ENCODE measurements at regions not wholly inside any gene's neighbourhood (a gene's known extent, or its start where the extent isn't known, plus 50 kb on each side); places are given as distances from the start of the nearest gene placed in this dataset.

DNA sequence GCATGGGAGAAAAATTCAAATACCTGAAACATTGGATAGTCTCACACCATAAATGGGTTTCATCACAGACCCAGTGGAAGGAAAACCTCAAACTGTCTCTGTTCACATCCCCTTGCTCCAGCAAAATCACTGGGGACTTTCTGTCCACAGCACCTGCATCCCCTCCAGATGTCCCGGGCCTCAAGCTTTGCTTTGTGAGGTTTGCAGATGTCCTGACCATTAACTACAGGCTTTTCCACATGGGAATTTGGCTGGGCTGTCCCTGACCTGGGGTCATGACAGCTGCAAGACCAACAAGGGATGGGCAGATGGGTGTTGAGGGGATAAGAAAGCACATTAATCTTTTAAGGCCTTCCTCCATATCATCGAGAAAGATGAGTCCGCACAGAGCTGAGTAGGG, 427.9 kb downstream of the TXNL1 start:
- no peak for ATAC-seq (ENCODE audit: insufficient read depth, low read depth)
- Histone ChIP-seq H3K9me3 (ENCODE audit: insufficient read depth, low read length, severe bottlenecking) (no peaks in the 10 kb centered on the region), H3K27ac (ENCODE audit: low read length) (no peak overlapping the region), H3K4me2 (ENCODE audit: insufficient read depth, low read length) (no peak overlapping the region), H3K79me2 (ENCODE audit: insufficient read depth, low read length) (no peaks in the 10 kb centered on the region), H3K27me3 (ENCODE audit: insufficient read depth, low read length, poor library complexity) (no peaks in the 10 kb centered on the region), H3K4me3 (ENCODE audit: low read depth in 1 of 2, low read length in 2 of 2) (no peak overlapping the region), H4K20me1 (ENCODE audit: insufficient read depth, low read length) (no peaks in the 10 kb centered on the region), H3K4me1 (ENCODE audit: insufficient read depth, low read length) (no peaks in the 10 kb centered on the region), H3K9ac (ENCODE audit: low read depth, low read length) (no peak overlapping the region), H2AFZ (ENCODE audit: low read depth, low read length) (no peak overlapping the region), H3K36me3 (ENCODE audit: insufficient read depth, low read length) (no peaks in the 10 kb centered on the region)
- TF ChIP-seq EZH2 (IDR thresholded peaks at IDR 0.05; ENCODE audit: borderline replicate concordance, low read depth, low read length, severe bottlenecking) (no peak), CTCF (IDR thresholded peaks at IDR 0.05; ENCODE audit: borderline replicate concordance, extremely low read depth, low read length, poor library complexity, severe bottlenecking) (no peak)
- DNase-seq, result no peak

DNA sequence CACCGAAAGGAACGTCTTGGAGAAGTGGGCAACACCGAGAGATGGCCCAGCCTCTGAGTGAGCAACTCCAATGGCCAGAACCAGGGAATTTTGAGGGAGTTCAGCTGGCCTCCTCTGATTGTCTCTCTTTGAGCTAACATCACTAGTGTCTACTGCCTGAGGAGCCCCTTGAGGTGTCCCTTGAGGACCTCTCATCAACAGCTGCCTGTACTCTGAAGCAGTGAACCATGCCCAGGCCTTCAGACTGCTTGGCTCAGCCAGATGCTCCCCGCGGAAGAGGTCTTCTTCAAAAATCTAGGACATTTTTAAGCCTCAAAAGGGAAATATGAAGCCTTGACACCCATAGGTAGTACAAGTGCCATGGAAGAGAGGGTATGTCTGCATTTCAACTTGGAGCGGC, 430.4 kb downstream of the TXNL1 start:
- no peak for ATAC-seq (ENCODE audit: insufficient read depth, low read depth)
- no peak overlapping the region for H2AFZ ChIP-seq (ENCODE audit: low read depth, low read length)
- no peaks in the 10 kb centered on the region for H3K27me3 ChIP-seq (ENCODE audit: insufficient read depth, low read length, poor library complexity)
- H3K9ac ChIP-seq (ENCODE audit: low read depth, low read length), result no peak overlapping the region
- H3K4me2 ChIP-seq (ENCODE audit: insufficient read depth, low read length), result no peak overlapping the region
- no peak overlapping the region for H3K4me3 ChIP-seq (ENCODE audit: low read depth in 1 of 2, low read length in 2 of 2)
- H3K4me1 ChIP-seq (ENCODE audit: insufficient read depth, low read length), result no peaks in the 10 kb centered on the region
- no peaks in the 10 kb centered on the region for H3K36me3 ChIP-seq (ENCODE audit: insufficient read depth, low read length)
- H3K27ac ChIP-seq (ENCODE audit: low read length), result no peak overlapping the region
- no peaks in the 10 kb centered on the region for H4K20me1 ChIP-seq (ENCODE audit: insufficient read depth, low read length)
- TF ChIP-seq CTCF (IDR thresholded peaks at IDR 0.05; ENCODE audit: borderline replicate concordance, extremely low read depth, low read length, poor library complexity, severe bottlenecking), result no peak
- H3K9me3 ChIP-seq (ENCODE audit: insufficient read depth, low read length, severe bottlenecking), result no peaks in the 10 kb centered on the region
- H3K79me2 ChIP-seq (ENCODE audit: insufficient read depth, low read length), result no peaks in the 10 kb centered on the region
- DNase-seq, result no peak

- Histone ChIP-seq H3K4me1 (ENCODE audit: insufficient read depth, low read length) (no peaks in the 10 kb centered on the region), H3K9ac (ENCODE audit: low read depth, low read length) (no peak overlapping the region), H2AFZ (ENCODE audit: low read depth, low read length) (no peak overlapping the region), H3K27ac (ENCODE audit: low read length) (no peak overlapping the region), H3K4me3 (ENCODE audit: low read depth in 1 of 2, low read length in 2 of 2) (no peak overlapping the region), H3K4me2 (ENCODE audit: insufficient read depth, low read length) (no peak overlapping the region), H3K27me3 (ENCODE audit: insufficient read depth, low read length, poor library complexity) (no peaks in the 10 kb centered on the region), H3K9me3 (ENCODE audit: insufficient read depth, low read length, severe bottlenecking) (no peaks in the 10 kb centered on the region), H4K20me1 (ENCODE audit: insufficient read depth, low read length) (no peaks in the 10 kb centered on the region), H3K79me2 (ENCODE audit: insufficient read depth, low read length) (no peaks in the 10 kb centered on the region), H3K36me3 (ENCODE audit: insufficient read depth, low read length) (no peaks in the 10 kb centered on the region)
- no peak for DNase-seq
- TF ChIP-seq EZH2 (IDR thresholded peaks at IDR 0.05; ENCODE audit: borderline replicate concordance, low read depth, low read length, severe bottlenecking) (no peak), CTCF (IDR thresholded peaks at IDR 0.05; ENCODE audit: borderline replicate concordance, extremely low read depth, low read length, poor library complexity, severe bottlenecking) (no peak)
- ATAC-seq (ENCODE audit: insufficient read depth, low read depth), result no peak
These were observed 434.3 kb downstream of the TXNL1 start for GRCh38 chr18:56204052-56204451.

- H3K36me3 ChIP-seq (ENCODE audit: insufficient read depth, low read length), result no peaks in the 10 kb centered on the region
- no peak overlapping the region for H3K9ac ChIP-seq (ENCODE audit: low read depth, low read length)
- no peaks in the 10 kb centered on the region for H3K27me3 ChIP-seq (ENCODE audit: insufficient read depth, low read length, poor library complexity)
- DNase-seq (no peak), ATAC-seq (ENCODE audit: insufficient read depth, low read depth) (no peak)
- no peak overlapping the region for H3K27ac ChIP-seq (ENCODE audit: low read length)
- no peaks in the 10 kb centered on the region for H3K79me2 ChIP-seq (ENCODE audit: insufficient read depth, low read length)
- no peak overlapping the region for H3K4me2 ChIP-seq (ENCODE audit: insufficient read depth, low read length)
- no peak for TF ChIP-seq EZH2 (IDR thresholded peaks at IDR 0.05; ENCODE audit: borderline replicate concordance, low read depth, low read length, severe bottlenecking)
- no peak for TF ChIP-seq CTCF (IDR thresholded peaks at IDR 0.05; ENCODE audit: borderline replicate concordance, extremely low read depth, low read length, poor library complexity, severe bottlenecking)
- no peaks in the 10 kb centered on the region for H4K20me1 ChIP-seq (ENCODE audit: insufficient read depth, low read length)
- no peak overlapping the region for H3K4me3 ChIP-seq (ENCODE audit: low read depth in 1 of 2, low read length in 2 of 2)
- H3K9me3 ChIP-seq (ENCODE audit: insufficient read depth, low read length, severe bottlenecking), result no peaks in the 10 kb centered on the region
- H3K4me1 ChIP-seq (ENCODE audit: insufficient read depth, low read length), result no peaks in the 10 kb centered on the region
- no peak overlapping the region for H2AFZ ChIP-seq (ENCODE audit: low read depth, low read length)
These were observed 435.7 kb downstream of the TXNL1 start for GRCh38 chr18:56202678-56203077.
